GM12891 (cell line): ENCODE measurements at regions not wholly inside any gene's neighbourhood (a gene's known extent, or its start where the extent isn't known, plus 50 kb on each side); places are given as distances from the start of the nearest gene placed in this dataset.

Source experiments
- POLR2A ChIP-seq: IDR thresholded peaks from 2 replicates; pipeline ENCODE4 v1.6.1; 2011; ENCODE audit warnings: low read depth, low read length, control low read depth
- POLR2AphosphoS5 ChIP-seq: IDR thresholded peaks from 2 replicates; pipeline ENCODE4 v1.6.1; 2011; ENCODE audit warnings: low read depth, low read length, control low read depth
- SPI1 ChIP-seq: IDR thresholded peaks from 2 replicates; pipeline ENCODE4 v1.6.1; 2011; ENCODE audit warnings: low read depth, low read length, control low read depth
- TAF1 ChIP-seq: IDR thresholded peaks from 2 replicates; pipeline ENCODE4 v1.6.1; 2011; ENCODE audit warnings: low read depth, low read length, control low read depth

GRCh38 chr3:31349001-31349748, 183.6 kb upstream of the STT3B start:
- TF ChIP-seq TAF1: no peak
- TF ChIP-seq POLR2A: no peak
- no peak for TF ChIP-seq POLR2AphosphoS5
- no peak for TF ChIP-seq SPI1
